HG03060 (cell line): ENCODE measurements at regions not wholly inside any gene's neighbourhood (a gene's known extent, or its start where the extent isn't known, plus 50 kb on each side); places are given as distances from the start of the nearest gene placed in this dataset.

Experiments used
- ATAC-seq: cut with Tn5 transposase; IDR thresholded peaks from one replicate; pipeline ENCODE4 v1.9.1; 2021; ENCODE audit warnings: low read depth, moderate number of reproducible peaks; ENCODE audit not compliant: unreplicated experiment

DNA sequence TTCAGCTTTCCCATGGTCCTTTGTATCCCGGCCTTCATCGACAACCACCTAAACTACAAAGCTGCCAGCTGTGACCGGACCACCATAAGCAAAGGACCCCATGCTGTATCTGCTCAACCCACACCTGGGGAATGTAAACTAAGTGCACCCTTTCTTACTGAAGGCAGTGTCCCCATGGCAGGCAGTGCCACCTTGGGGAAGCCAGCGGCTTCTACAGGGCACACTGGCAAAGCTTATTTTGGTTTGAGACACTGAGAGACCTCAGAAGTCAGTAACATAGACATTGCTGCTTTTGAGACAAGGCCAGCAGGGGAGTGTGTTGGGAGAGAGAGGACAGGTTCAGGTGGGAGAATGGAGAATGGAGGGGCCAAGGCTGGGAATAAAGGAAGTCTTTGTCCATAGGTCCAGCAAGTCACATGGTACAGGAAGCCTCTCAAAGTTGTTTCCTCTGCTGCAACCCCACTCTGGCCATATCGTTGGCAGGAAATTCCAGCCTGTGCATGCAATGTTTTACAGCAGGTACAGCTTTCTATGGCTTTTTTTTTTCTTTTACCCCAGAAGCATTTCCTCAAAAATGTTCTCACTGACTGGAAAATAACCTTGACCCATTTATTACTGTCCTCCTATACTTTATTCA, 85.9 kb upstream of the NPVF start:
- ATAC-seq: no peak

DNA sequence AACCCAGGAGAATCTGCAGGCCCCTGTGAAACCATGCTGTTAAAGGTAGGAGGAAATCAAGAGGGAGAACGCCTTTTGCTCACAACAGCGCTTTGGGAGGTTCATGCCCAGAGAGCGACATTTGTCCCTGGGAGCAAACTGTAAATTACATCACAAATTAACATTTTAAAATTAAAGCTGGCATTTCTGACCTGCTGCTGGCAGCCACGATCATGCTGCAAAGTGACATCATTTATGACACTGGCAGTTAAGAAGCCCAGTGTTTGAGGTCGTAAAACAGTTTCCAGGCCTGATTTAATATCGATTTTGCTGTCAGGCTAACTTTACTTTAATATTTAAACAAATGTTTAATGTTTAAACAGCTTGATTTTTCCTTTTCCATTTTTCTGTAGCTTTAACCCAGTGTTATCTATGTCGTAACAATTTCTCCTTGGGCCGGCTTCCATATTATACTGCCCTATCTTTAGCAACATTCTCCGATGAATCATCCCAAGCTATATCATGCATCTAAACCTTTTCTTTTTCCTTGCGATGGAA, 86.5 kb upstream of the NPVF start:
- ATAC-seq: no peak

DNA sequence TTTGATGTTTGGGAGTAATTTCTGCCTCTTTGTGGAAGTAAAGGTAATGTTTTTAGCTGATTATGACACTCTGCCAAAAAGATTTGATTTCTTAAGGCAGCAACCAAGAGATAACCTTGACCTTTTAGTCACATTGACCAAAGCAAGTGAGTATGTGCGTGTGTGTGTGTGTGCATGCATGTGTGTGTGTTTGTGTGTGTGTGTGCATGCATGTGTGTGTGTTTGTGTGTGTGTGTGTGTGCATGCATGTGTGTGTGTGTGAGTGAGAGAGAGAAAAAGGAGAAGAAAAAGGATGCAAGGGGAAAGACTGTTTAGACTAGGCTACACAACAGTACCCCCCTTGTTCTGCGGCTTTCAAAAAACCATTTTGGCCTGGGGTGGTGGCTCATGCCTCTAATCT, 88.1 kb upstream of the NPVF start:
- no peak for ATAC-seq

DNA sequence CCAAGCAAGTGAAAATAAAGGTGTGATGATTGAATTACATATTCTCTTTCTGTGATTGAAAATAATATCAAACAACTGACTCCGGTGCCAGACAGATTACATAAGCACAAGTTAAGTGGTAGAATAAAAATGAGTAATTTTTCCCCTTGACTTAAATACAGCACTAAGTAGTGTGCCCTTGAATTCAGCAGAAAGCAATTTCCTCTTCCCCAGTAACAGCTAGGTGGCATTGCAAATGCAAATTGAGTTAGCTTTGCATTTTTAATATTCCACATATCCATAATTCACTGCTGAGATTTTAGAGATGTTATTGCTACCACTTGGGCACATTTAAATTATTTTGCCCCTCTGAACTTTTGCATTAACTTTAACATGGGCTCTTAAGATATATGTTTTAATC, 89.8 kb upstream of the NPVF start:
- ATAC-seq: no peak

DNA sequence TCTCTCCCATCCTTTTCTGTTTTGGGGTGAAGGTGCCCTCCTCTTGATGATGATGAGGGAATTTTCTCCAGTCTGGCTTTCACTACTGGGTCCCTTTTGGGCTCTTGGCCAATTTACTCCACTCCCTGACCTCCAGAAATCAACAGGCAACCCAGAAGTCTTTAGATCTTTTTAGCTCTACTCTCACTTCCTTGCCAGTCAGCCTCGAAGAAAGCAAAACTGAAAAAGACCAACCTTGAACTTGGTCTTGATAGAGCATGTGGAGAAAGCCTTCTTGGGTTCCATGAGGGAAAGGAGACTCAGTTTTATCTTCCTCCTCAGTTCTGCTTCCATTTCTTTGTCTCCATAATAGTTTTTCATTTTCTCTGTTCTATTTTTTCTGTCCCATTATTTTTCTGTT, 91.4 kb upstream of the NPVF start:
- ATAC-seq: no peak

DNA sequence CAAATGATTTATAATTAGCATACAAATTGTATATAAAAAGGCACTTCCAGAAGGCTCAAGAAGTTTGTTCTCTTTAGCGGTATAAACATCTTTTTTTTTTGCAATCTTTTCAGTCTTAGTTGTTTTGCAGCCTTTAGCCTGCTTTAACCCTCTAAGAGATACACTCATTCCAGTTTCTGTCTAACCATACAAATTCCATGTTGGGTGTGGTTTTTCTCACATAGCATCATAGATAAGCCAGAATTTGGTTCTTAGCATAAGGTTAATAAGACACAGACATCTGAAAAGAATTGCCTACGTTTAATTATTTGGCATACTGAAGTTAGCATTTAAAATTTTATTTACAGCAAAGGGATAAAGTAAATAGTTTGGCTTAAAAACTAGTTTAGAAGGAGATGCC, 92.5 kb upstream of the NPVF start:
- ATAC-seq: no peak

DNA sequence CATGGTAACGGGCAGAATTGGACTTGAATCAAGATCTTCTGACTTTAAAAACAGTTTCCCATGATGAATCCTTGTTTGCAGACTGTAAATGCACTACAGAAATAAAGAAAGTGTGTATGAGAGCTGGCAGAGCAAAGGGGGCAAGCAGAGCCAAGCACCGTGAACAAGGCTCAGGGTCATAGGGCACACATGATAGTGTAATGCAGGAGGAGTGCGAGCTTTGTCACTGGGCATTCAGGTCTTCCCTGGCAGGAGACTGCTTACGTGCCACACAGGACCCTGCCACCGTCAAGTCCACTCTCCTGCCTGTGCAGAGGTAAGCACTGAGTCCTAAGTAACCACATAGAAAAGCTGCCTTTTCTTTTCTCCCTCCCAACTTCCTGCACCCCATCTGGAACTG, 93.1 kb upstream of the NPVF start:
- ATAC-seq: no peak

DNA sequence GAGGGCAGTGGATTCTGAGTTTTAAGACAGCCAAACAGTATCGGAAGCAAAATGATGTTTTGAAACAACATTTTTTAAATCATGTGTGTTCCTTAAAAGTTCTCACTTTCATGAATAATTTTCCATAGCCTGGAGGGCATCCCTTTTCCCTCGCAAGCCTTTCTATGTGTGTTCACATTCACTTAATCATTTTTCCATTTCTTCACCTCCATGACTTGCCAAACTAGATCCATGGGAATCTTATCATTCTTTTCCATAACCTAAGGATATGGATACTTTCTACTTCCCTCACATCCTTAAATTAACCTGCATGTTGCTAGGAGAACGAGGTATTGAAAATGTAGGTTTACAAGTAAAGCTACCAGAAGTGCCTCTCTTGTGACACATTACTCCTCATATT, 94.2 kb upstream of the NPVF start:
- no peak for ATAC-seq

DNA sequence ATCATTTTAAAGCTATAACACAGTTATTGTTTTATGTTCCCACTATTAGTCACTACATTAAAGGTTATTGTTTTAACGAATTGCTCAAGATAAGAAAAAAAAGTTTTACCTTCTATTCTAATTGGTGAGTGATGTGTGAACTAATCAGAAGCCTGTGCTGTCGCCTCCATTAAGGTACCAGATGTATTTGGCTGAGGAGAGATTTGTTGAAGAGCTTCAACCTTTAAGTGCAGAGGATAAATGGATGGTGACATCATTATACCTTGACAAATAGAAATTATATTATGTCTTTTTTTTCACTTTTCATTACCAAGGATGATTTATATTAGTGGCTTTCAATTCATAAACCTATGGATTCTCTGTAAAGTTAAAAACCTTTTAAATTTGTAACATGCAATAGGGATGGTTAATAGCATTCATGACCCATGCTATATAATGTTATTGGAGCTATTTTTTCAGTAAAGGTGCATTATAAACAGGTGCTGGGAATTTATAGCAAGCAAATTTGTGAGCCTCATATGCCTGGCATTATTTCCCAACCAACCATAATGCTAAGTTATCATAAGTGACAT, 97.0 kb upstream of the NPVF start:
- no peak for ATAC-seq

DNA sequence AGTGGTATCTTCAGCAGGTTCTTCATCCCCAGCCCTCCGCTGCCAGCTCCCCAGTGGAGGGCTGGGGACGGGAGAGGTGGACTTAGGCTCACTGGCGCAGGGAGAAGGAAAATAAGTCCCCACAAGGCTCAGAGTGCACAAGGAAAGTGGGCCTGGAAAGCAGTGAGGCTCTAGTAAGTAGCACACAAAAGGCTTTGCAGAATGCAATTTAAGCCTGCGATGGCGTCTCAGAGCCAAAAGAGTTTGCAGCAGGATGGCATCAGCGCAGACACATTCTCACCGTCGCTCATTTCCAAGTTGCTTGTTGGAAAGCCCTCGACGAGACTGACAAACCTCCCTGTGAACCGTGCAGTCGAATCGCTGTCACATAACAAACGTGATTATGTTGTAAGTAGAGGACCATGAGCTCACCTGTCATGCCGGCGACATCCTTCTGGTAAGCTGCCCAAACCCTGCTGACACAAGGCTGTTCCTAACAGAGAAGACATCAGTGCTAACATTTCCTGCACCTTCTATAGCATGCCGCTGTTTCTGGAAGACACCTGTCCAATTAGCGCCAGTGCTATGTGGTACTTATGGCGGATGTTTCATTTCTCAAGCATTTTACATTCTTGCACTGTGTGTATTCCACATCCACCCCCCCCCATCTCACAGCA, 98.3 kb upstream of the NPVF start:
- ATAC-seq: no peak

DNA sequence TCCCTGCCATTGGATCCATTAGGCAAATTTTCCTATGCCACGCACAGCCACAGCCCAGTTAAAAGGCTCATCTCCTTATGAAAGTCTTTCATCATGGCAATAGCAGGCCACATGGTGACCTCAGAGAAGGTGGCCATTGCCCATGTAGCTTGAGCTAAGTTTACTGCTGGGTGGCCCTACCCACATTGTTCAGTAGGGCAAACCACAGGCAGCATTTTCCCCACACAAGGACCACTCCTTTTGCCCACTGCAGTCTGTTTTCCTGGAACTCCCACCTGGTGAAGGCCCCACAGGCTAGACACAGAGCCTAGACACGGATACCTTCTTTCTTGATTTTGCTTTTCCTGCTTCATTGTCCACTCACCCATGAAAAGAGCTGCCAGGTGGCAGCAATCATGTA, 101.5 kb upstream of the NPVF start:
- no peak for ATAC-seq

DNA sequence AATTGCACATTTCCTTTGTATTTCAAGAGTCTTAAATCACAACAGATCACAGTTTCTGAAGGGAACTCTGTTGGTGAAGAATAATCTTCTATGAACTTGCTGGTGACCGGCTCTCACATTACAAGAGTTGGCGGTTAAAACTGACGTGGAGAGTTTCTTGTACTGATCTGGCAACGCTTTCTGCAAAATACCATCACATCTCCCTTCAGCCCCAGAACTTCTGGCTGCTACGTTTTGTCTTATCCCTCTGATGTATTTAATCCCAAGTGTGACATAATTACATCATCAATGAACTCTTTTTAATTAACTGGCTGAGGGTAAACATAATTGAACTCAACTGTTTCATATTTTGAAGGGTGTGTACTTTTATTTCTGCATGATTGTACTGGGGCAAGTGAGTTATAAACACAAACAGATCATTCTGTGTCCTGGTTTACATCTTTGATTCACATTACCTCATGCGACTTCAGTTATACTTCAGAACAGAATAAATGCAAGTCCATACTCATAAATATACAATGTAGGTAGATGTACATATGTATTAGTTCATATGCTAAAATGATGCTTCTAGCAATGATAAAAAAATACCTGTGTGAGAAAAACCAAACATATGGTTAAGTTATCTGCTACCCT, 105.1 kb upstream of the NPVF start:
- no peak for ATAC-seq

DNA sequence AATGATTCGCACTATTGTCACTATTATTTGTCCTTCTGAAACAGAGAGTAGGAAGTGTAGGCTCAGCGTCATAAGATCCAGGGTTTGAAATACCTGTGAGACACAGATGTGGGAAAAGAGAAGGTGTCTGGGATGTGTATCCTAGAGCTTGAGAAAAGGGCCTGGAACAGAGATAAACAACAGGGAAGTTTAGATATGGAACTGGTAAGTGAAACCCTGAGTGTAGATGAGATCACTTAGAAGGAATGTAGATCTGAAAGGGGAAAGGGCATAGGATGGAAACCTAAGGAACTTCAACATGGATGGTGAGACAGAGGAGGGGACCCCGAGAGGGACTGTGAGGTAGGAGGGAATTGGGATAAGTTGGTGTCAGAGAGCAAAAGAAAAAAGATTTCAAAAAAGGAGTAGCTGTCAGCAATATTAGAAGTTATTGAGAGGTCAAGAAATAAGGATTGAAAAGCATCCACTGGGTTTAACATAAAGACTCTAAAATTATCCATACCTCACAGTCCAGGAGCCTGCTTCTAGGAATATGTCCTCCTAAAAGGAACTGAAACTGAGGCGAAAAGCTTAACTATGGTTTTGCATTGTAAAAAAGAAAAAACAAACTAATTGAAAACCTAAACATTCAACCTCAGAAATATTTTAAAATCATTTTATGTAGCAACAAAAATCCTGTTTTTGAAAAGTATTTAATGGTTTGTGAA, 119.2 kb upstream of the NPVF start:
- no peak for ATAC-seq

DNA sequence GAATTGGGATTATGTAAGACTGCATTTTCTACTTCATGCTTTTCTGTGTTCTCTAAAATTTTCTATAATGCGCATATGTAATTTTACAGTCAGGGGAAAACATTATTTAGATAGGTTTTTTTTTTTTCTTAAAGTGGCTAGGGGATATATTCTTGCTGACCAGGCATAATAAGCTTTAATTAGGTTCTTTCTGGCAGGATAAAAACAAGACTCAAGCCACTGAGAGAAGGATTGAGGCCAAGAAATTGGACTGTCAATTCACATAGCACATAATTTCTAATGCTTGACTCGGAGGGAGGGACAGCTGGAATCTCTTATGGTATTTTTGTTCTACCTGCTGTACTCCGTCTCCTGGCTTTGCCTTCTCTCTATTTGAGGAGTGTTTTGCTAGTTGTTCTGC, 119.8 kb upstream of the NPVF start:
- ATAC-seq: no peak

DNA sequence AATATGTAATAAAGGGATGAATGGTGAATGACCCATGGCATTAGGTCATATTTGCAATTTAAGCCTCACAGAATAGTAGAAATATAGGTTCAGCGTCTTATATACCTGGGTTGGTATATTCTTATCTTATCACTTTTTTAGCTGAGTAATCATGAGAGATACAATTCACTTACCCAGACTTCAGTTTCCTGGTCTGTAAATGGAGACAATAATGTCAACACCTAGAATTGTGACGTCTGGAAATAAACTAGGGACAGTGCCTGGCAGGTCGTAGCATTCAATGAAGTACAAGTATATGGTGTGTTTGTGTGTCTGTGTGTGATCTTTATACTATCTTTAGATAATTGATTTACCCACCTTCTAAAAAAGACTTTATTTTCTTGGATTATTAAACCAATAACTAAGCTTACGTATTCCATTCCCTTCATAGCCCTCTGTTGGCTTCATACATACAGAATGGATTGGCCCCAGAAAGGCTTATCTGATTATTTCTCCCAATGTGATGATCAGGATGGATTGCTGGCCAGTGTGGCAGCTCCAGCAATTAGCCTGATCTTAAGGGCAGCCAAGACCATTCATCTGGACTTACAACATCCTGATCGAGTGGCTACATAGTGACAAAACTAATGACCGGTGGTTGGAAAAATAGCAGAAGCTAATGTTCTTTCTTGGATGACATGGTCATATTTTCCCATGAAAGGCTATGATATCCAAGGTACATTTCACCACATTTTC, 121.2 kb upstream of the NPVF start:
- ATAC-seq: no peak

DNA sequence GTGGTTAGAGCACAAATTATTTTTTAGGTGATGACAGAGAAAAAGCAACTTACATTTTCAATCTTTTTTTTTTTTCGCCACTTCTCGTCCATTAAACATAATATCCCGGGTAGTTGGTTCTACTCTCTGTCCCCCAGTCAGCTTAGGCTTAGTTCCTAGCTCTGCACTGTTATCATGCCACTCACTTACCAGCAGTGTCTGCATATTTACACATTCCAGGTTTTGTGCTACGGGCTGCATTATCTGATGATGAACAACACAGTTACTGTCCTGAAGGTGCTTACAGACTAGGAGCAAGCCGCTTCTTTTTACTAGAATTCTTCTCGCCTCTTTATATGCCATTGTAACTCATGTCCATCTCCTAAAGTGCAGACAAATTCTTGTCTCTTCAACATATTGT, 121.8 kb upstream of the NPVF start:
- ATAC-seq: no peak

DNA sequence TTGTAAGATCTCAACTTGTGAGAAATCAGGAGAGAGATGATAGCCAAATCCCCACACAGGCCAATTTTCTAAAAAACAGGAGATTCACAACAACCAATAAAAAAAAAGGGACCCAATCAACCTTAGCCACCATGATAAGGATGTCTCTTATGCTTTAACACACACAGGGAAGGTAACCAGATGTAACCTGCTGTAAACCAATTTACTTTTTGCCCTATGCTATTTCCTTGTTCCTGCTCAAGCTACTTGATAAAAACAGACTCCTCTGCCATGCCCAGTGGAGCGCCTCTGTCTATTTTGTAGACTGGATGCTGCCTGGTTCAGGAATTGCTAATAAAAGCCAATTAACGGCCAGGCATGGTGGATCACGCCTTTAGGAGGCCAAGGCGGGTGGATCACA, 123.5 kb upstream of the NPVF start:
- no peak for ATAC-seq

DNA sequence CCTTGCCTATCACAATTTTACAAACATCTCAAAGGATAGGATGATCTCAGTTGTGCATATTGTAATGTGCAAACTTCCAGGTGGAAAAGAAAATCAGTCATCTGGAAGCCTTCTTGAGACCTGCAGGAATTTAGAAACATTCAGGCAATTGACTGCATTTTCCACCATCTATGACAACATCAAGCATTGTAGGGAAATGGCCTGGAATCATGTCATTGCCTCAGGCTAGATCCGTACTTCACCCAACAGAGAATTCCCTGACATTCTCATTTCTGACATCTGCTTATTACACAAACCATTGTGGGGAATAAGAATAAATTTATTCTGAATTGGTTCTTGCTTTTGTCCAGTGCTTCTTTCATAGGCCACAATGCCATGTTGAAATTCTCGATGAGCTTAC, 124.9 kb upstream of the NPVF start:
- no peak for ATAC-seq

DNA sequence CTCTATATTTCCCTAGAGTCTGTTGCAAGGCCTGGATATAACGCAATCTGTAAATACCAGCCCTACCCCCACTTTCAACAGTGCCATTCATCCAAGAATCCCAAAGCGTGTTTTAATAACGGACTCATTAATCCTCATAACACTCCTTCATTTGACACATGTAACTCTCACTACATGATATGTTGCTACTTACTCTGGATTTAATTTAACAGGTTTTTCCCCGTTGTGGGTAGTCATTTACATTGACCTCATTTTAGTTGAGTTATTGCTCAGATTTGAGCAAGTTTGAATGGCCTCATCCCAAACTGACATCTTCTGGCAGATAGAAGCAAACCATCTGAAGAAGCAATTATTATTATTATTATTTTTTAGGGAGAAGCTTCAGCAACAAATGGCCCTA, 125.4 kb upstream of the NPVF start:
- no peak for ATAC-seq

DNA sequence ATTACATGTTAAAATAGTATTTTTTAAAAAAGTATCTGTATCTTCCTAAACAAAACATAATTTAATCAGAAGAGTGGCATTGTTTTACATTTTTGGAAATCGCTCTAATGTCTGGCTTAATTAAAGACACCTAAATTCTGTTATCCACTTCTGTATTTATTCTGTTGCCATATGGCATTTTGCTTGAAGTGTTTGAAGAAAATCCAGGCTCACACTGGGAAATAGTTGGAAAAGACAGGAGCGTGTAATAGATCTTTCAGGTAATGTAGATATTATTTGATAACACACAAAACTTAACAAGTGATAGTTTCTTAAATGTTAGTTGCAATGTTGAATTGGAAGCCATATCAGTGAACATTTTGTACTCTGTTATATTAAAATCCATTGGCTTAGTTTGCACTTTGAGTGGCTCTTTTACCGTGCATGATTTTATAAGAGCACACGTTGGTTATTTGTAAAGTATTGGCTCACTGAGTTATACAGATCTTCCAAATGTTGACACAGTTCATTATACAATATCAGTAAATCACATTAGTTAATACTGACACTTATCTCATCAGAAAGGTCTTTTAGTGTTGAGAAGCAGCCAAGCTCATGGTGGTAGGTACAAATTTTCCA, 128.4 kb upstream of the NPVF start:
- no peak for ATAC-seq
